Erythroblast (primary cell): ENCODE measurements at regions not wholly inside any gene's neighbourhood (a gene's known extent, or its start where the extent isn't known, plus 50 kb on each side); places are given as distances from the start of the nearest gene placed in this dataset.

Experiments used
- GATA1 ChIP-seq: IDR thresholded peaks from 2 replicates; pipeline ENCODE4 v1.6.1; 2011; ENCODE audit warnings: low read depth, mild to moderate bottlenecking, control low read depth, low read length, moderate library complexity
- POLR2A ChIP-seq: IDR thresholded peaks from 2 replicates; pipeline ENCODE4 v1.6.1; 2011; ENCODE audit warnings: mild to moderate bottlenecking, low read length

DNA sequence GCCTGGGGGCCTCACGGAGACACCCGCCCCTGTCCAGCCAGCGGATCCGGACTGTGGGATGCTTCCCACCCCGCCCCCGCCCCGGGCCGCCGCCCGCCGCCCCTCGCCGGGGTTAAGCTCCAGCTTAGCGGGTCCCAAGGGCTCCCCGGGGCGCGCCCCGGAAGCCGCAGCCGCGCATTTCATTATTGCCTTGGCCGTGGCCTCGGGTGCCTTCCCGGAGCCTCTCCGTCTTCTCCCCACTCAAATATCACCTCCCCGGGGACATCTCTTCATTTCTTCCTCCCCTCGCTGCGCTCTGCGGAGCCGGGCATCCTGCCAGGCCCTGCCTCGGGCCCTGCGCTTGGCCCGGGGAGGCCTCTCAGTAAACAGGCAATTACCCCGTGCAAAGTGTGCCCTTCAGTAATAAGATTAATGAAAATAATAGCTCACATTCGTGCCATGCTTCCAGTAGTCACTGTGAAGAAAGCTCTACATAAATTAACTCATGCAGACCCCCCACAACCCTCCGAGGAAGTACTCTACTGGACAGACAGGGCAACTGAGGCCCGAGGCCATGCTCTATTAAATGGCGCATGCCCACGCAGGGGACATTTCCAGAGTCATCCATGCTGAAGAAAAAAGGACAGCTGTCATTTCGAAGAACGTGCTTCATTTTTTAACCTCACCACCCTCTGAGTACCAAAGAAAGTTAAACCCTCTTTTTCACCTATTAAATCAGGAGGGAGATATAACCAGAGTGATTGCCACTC lies 49.9 kb upstream of the LAPTM5 start:
- TF ChIP-seq POLR2A: no peak
- TF ChIP-seq GATA1: no peak
